Thyroid gland (tissue), 4 donors: ENCODE measurements at regions not wholly inside any gene's neighbourhood (a gene's known extent, or its start where the extent isn't known, plus 50 kb on each side); places are given as distances from the start of the nearest gene placed in this dataset.

Experiments
- POLR2A ChIP-seq, 2 donors: fragments of 450-650 bp; IDR thresholded peaks; one replicate each; pipeline ENCODE4 v1.6.1; 2017; ENCODE audit warnings: antibody characterized with exemption in 2 of 2, mild to moderate bottlenecking in 2 of 2, moderate library complexity in 1 of 2
- TF ChIP-seq, protein P1 (sequence below), 6 experiments: fragments of 200-600 bp in 3 of 6; fragments of 450-650 bp in 3 of 6; sonication (generic) in 3 of 6; IDR thresholded peaks; one replicate each; pipeline ENCODE4 v1.5.1; 2016 to 2019; ENCODE audit warnings: antibody characterized with exemption in 6 of 6, mild to moderate bottlenecking in 2 of 6, inconsistent platforms in 1 of 6, moderate library complexity in 1 of 6

DNA sequence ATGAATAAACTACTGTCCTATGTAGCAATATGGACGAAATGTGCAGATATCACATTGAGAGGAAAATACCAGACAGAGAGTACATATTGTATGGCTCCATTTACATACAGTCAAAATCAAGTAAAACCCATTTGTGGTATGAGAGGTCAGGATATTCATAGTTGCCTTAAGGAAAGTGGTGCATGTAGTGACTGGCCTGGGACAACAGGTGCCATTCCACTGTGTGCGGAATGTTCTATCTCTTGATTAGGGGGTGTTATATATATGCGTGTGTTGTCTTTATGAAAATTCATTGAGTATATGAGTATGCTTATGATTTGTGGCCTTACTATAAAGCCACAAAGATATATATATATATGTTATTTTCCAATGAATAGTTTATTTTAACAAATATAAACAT lies 964.0 kb downstream of the SORCS3 start:
- TF ChIP-seq, protein P1, sequence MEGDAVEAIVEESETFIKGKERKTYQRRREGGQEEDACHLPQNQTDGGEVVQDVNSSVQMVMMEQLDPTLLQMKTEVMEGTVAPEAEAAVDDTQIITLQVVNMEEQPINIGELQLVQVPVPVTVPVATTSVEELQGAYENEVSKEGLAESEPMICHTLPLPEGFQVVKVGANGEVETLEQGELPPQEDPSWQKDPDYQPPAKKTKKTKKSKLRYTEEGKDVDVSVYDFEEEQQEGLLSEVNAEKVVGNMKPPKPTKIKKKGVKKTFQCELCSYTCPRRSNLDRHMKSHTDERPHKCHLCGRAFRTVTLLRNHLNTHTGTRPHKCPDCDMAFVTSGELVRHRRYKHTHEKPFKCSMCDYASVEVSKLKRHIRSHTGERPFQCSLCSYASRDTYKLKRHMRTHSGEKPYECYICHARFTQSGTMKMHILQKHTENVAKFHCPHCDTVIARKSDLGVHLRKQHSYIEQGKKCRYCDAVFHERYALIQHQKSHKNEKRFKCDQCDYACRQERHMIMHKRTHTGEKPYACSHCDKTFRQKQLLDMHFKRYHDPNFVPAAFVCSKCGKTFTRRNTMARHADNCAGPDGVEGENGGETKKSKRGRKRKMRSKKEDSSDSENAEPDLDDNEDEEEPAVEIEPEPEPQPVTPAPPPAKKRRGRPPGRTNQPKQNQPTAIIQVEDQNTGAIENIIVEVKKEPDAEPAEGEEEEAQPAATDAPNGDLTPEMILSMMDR (IDR thresholded peaks at IDR 0.05), result no peak
- TF ChIP-seq POLR2A (IDR thresholded peaks at IDR 0.05), result no peak
